Keratinocyte (primary cell): ENCODE measurements at regions not wholly inside any gene's neighbourhood (a gene's known extent, or its start where the extent isn't known, plus 50 kb on each side); places are given as distances from the start of the nearest gene placed in this dataset.

Source experiments
- DNase-seq: peaks from one replicate; pipeline ENCODE4 v3.0.0-alpha.2; 2011; ENCODE audit warnings: low read depth, missing footprints, low spot score
- FAIRE-seq: peaks from 2 replicates; lab custom pipeline; 2011; peaks lifted over from hg19 to GRCh38; lab: Jason Lieb, UNC
- H2AFZ ChIP-seq: 2 replicates; pipeline ENCODE4 v1.6.0; 2012; ENCODE audit warnings: low read length, control low read depth, inconsistent platforms; ENCODE audit not compliant: control insufficient read depth
- H3K27ac ChIP-seq: 2 replicates; pipeline ENCODE4 v1.5.1; 2011; ENCODE audit warnings: low read length; ENCODE audit not compliant: control insufficient read depth, insufficient read depth
- H3K27me3 ChIP-seq: 3 replicates; pipeline ENCODE4 v1.6.0; 2011; ENCODE audit warnings: low read length; ENCODE audit not compliant: control insufficient read depth, insufficient read depth; ENCODE audit errors: extremely low read depth
- H3K36me3 ChIP-seq, 2 experiments: 2 replicates in 1 of 2; 3 replicates in 1 of 2; pipeline ENCODE4 v1.5.1; 2011; ENCODE audit warnings: low read length in 2 of 2, mild to moderate bottlenecking in 1 of 2; ENCODE audit not compliant: control insufficient read depth in 2 of 2, insufficient read depth in 2 of 2; ENCODE audit errors: extremely low read depth in 1 of 2
- H3K4me1 ChIP-seq: 3 replicates; pipeline ENCODE4 v1.5.1; 2011; ENCODE audit warnings: low read length; ENCODE audit not compliant: control insufficient read depth, insufficient read depth; ENCODE audit errors: extremely low read depth
- H3K4me2 ChIP-seq: 3 replicates; pipeline ENCODE4 v1.6.0; 2011; ENCODE audit warnings: low read depth, low read length; ENCODE audit not compliant: control insufficient read depth, insufficient read depth; ENCODE audit errors: extremely low read depth
- H3K4me3 ChIP-seq, 3 experiments: fragments of 200-600 bp in 1 of 3; sonication (generic) in 1 of 3; 2 replicates in 2 of 3; 3 replicates in 1 of 3; pipeline ENCODE4 v1.5.1; 2011 to 2016; ENCODE audit warnings: low read length in 3 of 3, mild to moderate bottlenecking in 3 of 3, control low read depth in 2 of 3, inconsistent platforms in 1 of 3, low read depth in 1 of 3, mixed read lengths in 1 of 3, mixed run types in 1 of 3, moderate library complexity in 1 of 3; ENCODE audit not compliant: control insufficient read depth in 2 of 3, insufficient read depth in 2 of 3; ENCODE audit errors: extremely low read depth in 1 of 3
- H3K79me2 ChIP-seq: 2 replicates; pipeline ENCODE4 v1.6.0; 2012; ENCODE audit warnings: low read length; ENCODE audit not compliant: control insufficient read depth, insufficient read depth
- H3K9ac ChIP-seq: 3 replicates; pipeline ENCODE4 v1.6.0; 2011; ENCODE audit warnings: low read length; ENCODE audit not compliant: control insufficient read depth, insufficient read depth; ENCODE audit errors: extremely low read depth
- H3K9me1 ChIP-seq: 3 replicates; pipeline ENCODE4 v1.6.0; 2011; ENCODE audit warnings: low read length; ENCODE audit not compliant: control insufficient read depth, insufficient read depth; ENCODE audit errors: extremely low read depth
- H3K9me3 ChIP-seq: 2 replicates; pipeline ENCODE4 v1.5.1; 2012; ENCODE audit warnings: low read depth, low read length; ENCODE audit not compliant: control insufficient read depth
- H4K20me1 ChIP-seq: 3 replicates; pipeline ENCODE4 v1.6.0; 2011; ENCODE audit warnings: low read length; ENCODE audit not compliant: control insufficient read depth, insufficient read depth; ENCODE audit errors: extremely low read depth
- EZH2 ChIP-seq: IDR thresholded peaks from one replicate; pipeline ENCODE4 v1.6.1; 2012; ENCODE audit warnings: inconsistent platforms, mild to moderate bottlenecking, low read length, moderate library complexity
- dilution Hi-C: fragments of 300-500 bp; cut with MboI; formaldehyde crosslinking; loops from one replicate; pipeline ENCODE4 v1.7.0; 2020; ENCODE audit warnings: low sequenced_read_pairs; ENCODE audit not compliant: extremely low pct_ligation_motif_present
- TF ChIP-seq, protein P1 (sequence below), 3 experiments: IDR thresholded peaks in 1 of 3; conservative IDR thresholded peaks in 1 of 3; optimal IDR thresholded peaks in 1 of 3; 2 replicates in 2 of 3; 3 replicates in 1 of 3; pipeline versions ENCODE3 to v1.5.1; 2011; ENCODE audit warnings: low read length in 3 of 3, mild to moderate bottlenecking in 3 of 3, moderate library complexity in 2 of 3, control low read depth in 1 of 3, inconsistent platforms in 1 of 3; ENCODE audit not compliant: insufficient read depth in 2 of 3; ENCODE audit errors: extremely low read depth in 1 of 3

GRCh38 chr2:192484903-192485302 lies 290.2 kb upstream of the TMEFF2 start:
- H4K20me1 ChIP-seq, result no peaks in the 10 kb centered on the region
- no peaks in the 10 kb centered on the region for H3K4me1 ChIP-seq
- H3K27me3 ChIP-seq, result no peaks in the 10 kb centered on the region
- no peak overlapping the region for H3K4me2 ChIP-seq
- H2AFZ ChIP-seq, result no peak overlapping the region
- H3K9me3 ChIP-seq, result no peaks in the 10 kb centered on the region
- no peaks in the 10 kb centered on the region for H3K36me3 ChIP-seq
- no peaks in the 10 kb centered on the region for H3K79me2 ChIP-seq
- TF ChIP-seq, protein P1, sequence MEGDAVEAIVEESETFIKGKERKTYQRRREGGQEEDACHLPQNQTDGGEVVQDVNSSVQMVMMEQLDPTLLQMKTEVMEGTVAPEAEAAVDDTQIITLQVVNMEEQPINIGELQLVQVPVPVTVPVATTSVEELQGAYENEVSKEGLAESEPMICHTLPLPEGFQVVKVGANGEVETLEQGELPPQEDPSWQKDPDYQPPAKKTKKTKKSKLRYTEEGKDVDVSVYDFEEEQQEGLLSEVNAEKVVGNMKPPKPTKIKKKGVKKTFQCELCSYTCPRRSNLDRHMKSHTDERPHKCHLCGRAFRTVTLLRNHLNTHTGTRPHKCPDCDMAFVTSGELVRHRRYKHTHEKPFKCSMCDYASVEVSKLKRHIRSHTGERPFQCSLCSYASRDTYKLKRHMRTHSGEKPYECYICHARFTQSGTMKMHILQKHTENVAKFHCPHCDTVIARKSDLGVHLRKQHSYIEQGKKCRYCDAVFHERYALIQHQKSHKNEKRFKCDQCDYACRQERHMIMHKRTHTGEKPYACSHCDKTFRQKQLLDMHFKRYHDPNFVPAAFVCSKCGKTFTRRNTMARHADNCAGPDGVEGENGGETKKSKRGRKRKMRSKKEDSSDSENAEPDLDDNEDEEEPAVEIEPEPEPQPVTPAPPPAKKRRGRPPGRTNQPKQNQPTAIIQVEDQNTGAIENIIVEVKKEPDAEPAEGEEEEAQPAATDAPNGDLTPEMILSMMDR (optimal IDR thresholded peaks at IDR 0.05 in 1 of 3, IDR thresholded peaks at IDR 0.05 in 1 of 3, conservative IDR thresholded peaks at IDR 0.05 in 1 of 3; ENCODE audit: extremely low read depth in 1 of 3, insufficient read depth in 2 of 3, low read length in 3 of 3), result no peak
- no peak for TF ChIP-seq EZH2
- H3K9ac ChIP-seq, result no peak overlapping the region
- H3K9me1 ChIP-seq, result no peaks in the 10 kb centered on the region
- dilution Hi-C loops, result no loop called here
- FAIRE-seq, result no peak
- H3K27ac ChIP-seq, result no peak overlapping the region
- no peak overlapping the region for H3K4me3 ChIP-seq
- DNase-seq, result no peak

DNA sequence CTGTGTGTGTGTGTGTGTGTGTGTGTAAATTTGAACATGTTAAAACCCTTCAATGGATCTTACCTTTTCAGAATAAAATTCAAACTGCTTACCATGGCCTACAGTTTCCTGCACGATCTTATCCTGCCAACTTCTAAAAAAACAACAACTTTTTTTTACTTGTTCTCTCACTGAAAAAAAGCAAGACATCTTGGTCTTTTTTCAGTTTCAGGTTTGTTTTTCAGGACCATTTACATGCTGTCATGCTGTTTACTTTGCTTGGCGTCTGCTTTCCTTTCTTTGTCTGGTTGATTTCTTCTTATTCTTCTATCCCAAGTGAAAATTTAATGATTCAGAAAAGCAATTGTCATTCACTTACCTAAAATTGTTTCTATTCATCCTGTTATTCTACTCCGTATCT lies 286.3 kb upstream of the TMEFF2 start:
- TF ChIP-seq EZH2, result no peak
- TF ChIP-seq, protein P1 (optimal IDR thresholded peaks at IDR 0.05 in 1 of 3, IDR thresholded peaks at IDR 0.05 in 1 of 3, conservative IDR thresholded peaks at IDR 0.05 in 1 of 3; ENCODE audit: extremely low read depth in 1 of 3, insufficient read depth in 2 of 3, low read length in 3 of 3), result no peak
- Histone ChIP-seq H3K36me3 (no peaks in the 10 kb centered on the region), H3K9me1 (no peaks in the 10 kb centered on the region), H3K4me3 (no peak overlapping the region), H3K27ac (no peak overlapping the region), H3K9me3 (no peaks in the 10 kb centered on the region), H3K9ac (no peak overlapping the region), H3K79me2 (no peaks in the 10 kb centered on the region), H3K4me2 (no peak overlapping the region), H2AFZ (no peak overlapping the region), H3K4me1 (no peaks in the 10 kb centered on the region), H4K20me1 (no peaks in the 10 kb centered on the region), H3K27me3 (no peaks in the 10 kb centered on the region)
- DNase-seq, result no peak
- dilution Hi-C loops, result no loop called here
- FAIRE-seq, result no peak
